Kidney (tissue), 13 donors: ENCODE measurements at regions not wholly inside any gene's neighbourhood (a gene's known extent, or its start where the extent isn't known, plus 50 kb on each side); places are given as distances from the start of the nearest gene placed in this dataset.

ENCODE experiments used
- DNase-seq, 5 donors: peaks; one replicate each; pipeline ENCODE4 v3.0.0-alpha.2; 2013 to 2020
- FAIRE-seq: peaks from 2 replicates; lab custom pipeline; 2012; peaks lifted over from hg19 to GRCh38; lab: Jason Lieb, UNC
- H3K27ac ChIP-seq, 2 donors: one replicate each; pipeline ENCODE4 v1.7.0; 2013; ENCODE audit warnings: low read depth in 2 of 2, low read length in 2 of 2, inconsistent platforms in 1 of 2
- H3K27me3 ChIP-seq: one replicate; pipeline ENCODE4 v1.7.1; 2013; ENCODE audit warnings: low read length, inconsistent platforms; ENCODE audit not compliant: control insufficient read depth, insufficient read depth
- H3K36me3 ChIP-seq, 3 donors: one replicate each; pipeline versions ENCODE4 v1.7.0 to v1.7.1; 2013; ENCODE audit warnings: low read length in 3 of 3, control low read depth in 1 of 3, inconsistent platforms in 1 of 3; ENCODE audit not compliant: insufficient read depth in 3 of 3, control insufficient read depth in 2 of 3
- H3K4me1 ChIP-seq, 3 donors: one replicate each; pipeline versions ENCODE4 v1.7.0 to v1.7.1; 2013; ENCODE audit warnings: low read length in 3 of 3, inconsistent platforms in 1 of 3, low read depth in 1 of 3; ENCODE audit not compliant: control insufficient read depth in 2 of 3, insufficient read depth in 2 of 3
- H3K4me3 ChIP-seq, 3 donors: one replicate each; pipeline versions ENCODE4 v1.7.0 to v1.8.1; 2013; ENCODE audit warnings: low read length in 3 of 3, control low read depth in 1 of 3, inconsistent platforms in 1 of 3
- H3K9ac ChIP-seq, 3 donors: one replicate each; pipeline versions ENCODE4 v1.7.0 to v1.7.1; 2013; ENCODE audit warnings: low read length in 3 of 3, control low read depth in 1 of 3, inconsistent platforms in 1 of 3
- H3K9me3 ChIP-seq, 3 donors: one replicate each; pipeline versions ENCODE4 v1.7.0 to v1.7.1; 2013; ENCODE audit warnings: low read length in 3 of 3, control low read depth in 1 of 3, inconsistent platforms in 1 of 3; ENCODE audit not compliant: control insufficient read depth in 2 of 3, insufficient read depth in 1 of 3
- CTCF ChIP-seq: IDR thresholded peaks from 3 replicates; pipeline ENCODE4 v1.5.1; 2012; ENCODE audit warnings: mild to moderate bottlenecking, moderate library complexity, borderline replicate concordance; ENCODE audit not compliant: insufficient read depth; ENCODE audit errors: extremely low read depth
- intact Hi-C: fragments of 100-400 bp; cut with DNase I; formaldehyde crosslinking; loops from one replicate; pipeline ENCODE4 v1.11.1; 2022
- donor health status: control.
- donor health status: control.
- donor health status: control.
- donor health status: control.
- donor health status: control.
- donor health status: DM: yes; HTN: yes; CAD: no.
- donor health status: Normal renal cell carcinoma (clear cell type).

DNA sequence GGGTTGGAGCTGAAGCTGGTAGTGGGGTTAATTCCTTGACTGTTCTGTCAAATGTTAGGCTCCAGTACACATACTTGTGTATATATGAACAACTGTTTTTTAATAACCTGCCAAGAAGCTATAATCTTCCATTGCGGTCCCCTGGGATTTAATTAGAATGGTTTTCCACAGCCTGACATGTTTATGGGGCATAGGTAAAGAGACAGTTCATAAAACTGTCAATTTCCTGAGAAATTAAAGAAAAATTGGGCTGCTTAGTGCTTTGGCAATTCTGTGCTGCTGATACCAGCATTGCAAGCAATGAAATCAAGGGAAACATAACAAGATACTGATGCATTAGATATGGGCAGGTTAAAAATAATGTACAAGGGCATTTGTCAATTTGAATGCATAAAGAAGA lies 314.1 kb upstream of the SLC35B3 start:
- Histone ChIP-seq H3K36me3 (no peaks in the 10 kb centered on the region), H3K27ac (no peak overlapping the region), H3K27me3 (no peaks in the 10 kb centered on the region), H3K4me3 (no peak overlapping the region), H3K4me1 (no peaks in the 10 kb centered on the region), H3K9me3 (no peaks in the 10 kb centered on the region), H3K9ac (no peak overlapping the region)
- TF ChIP-seq CTCF, result no peak
- DNase-seq (no peak), FAIRE-seq (no peak)
- intact Hi-C loops, result no loop called here

DNA sequence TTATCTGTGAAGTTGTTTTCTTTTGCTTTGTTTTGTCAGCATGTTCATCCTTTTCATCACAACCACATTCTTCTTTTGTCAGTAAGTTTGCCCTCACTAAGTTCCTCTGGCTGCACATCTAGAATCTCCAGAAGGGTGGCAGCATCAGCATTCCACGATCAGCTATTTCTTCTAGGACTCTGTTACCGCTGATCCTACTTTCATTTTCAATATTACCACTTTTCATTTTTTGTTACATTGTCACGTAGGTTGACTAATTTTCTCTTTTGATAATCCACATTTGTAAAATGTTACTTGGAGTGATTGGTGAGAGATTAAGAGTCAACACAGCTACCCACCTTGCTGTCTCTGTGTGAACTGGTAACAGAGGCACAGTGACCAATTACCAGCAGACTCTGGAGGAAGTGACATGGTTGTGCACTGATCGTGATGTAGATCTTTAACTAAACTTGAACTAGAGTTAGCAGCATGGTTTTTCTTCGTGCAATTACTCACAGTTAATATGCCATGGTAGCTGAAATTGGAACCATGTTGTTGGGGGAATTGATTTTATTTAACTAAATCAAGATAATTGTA lies 307.9 kb upstream of the SLC35B3 start:
- no peak overlapping the region for H3K27ac ChIP-seq
- H3K9ac ChIP-seq, result no peak overlapping the region
- H3K4me3 ChIP-seq, result no peak overlapping the region
- no peaks in the 10 kb centered on the region for H3K4me1 ChIP-seq
- TF ChIP-seq CTCF, result no peak
- no peak for FAIRE-seq
- no peak for DNase-seq
- H3K36me3 ChIP-seq, result no peaks in the 10 kb centered on the region
- peaks cover 0 to 4% (median 0%) of the 10 kb centered on the region in 3 donors for H3K9me3 ChIP-seq
- no peaks in the 10 kb centered on the region for H3K27me3 ChIP-seq
- intact Hi-C loops, result no loop called here

- Histone ChIP-seq H3K27me3 (no peaks in the 10 kb centered on the region), H3K4me1 (no peaks in the 10 kb centered on the region), H3K4me3 (no peak overlapping the region), H3K9ac (no peak overlapping the region), H3K9me3 (peaks cover 0 to 4% (median 0%) of the 10 kb centered on the region in 3 donors), H3K36me3 (no peaks in the 10 kb centered on the region), H3K27ac (no peak overlapping the region)
- intact Hi-C loops, result no loop called here
- DNase-seq (no peak), FAIRE-seq (no peak)
- TF ChIP-seq CTCF, result no peak
These were observed 304.1 kb upstream of the SLC35B3 start for GRCh38 chr6:8739454-8739853.

DNA sequence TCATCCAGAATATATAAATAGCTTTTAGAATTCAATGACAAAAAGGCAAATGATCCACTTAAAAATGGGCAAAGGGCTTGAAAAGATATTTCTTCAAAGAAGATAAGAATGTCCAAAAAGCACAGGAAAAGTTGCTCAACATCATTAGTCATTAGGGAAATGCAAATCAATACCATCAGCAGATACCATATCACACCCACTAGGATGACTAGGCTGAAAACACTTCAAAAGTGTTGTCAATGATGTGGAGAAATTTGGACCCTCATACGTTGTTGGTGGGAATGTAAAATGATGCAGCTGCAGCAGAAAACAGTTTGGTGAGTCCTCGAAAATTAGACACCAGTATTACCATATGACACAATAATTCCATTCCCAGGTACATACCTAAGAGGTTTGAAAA lies 303.6 kb upstream of the SLC35B3 start:
- no peak for FAIRE-seq
- intact Hi-C loops, result no loop called here
- Histone ChIP-seq H3K9me3 (peaks cover 0 to 4% (median 0%) of the 10 kb centered on the region in 3 donors), H3K9ac (no peak overlapping the region), H3K36me3 (no peaks in the 10 kb centered on the region), H3K27ac (no peak overlapping the region), H3K4me3 (no peak overlapping the region), H3K27me3 (no peaks in the 10 kb centered on the region), H3K4me1 (no peaks in the 10 kb centered on the region)
- DNase-seq, result no peak
- TF ChIP-seq CTCF, result no peak
